ENCODE measurements at regions not wholly inside any gene's neighbourhood (a gene's known extent, or its start where the extent isn't known, plus 50 kb on each side); places are given as distances from the start of the nearest gene placed in this dataset.
A peak's percentile ranks its signal among the peaks of the same experiment; 100 is the strongest.
"Not testable (repeated sequence)": the region's sequence is repeated elsewhere in the genome, so short reads cannot be mapped to it uniquely, and the experiment has no call there.

DNA sequence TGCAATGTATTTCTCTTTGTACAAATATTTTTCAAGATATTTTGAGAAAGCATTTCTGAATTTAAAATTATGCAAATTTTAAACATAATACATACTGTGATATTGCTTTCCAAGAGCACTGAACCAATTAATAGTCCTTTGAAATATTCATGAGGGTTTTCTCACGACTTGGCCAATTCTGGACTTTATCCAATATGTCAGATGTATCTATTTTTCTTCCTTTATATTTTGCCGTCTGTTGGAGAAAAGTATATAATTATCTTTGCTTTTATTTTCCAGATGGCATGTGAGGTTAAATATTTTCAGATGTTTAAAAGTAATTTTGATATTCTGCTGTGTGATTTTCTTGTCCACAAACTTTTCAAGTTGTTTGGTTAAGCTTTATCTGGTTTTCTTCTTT, 378.9 kb downstream of the SLCO4C1 start:
- no peak for DNase-seq

DNA sequence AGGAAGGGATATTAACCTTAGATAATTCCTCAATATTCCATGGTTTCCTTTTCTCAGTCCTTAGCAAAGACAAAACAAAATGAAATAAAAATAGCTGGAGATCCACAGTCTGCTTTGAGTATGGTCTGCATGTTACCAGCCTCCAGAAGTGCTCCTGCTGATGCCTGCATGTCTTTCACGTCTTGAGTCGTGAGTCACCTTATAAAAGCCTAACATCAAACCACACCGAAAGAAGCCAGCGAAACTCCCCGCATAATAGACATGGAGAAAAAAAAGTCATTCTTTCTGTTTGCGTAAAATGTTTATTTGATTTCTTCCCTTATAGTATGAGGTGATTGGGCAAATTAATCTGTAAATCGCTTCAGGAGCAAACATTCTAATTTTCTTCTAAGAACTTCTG, 380.5 kb downstream of the SLCO4C1 start:
- DNase-seq: no peak

DNA sequence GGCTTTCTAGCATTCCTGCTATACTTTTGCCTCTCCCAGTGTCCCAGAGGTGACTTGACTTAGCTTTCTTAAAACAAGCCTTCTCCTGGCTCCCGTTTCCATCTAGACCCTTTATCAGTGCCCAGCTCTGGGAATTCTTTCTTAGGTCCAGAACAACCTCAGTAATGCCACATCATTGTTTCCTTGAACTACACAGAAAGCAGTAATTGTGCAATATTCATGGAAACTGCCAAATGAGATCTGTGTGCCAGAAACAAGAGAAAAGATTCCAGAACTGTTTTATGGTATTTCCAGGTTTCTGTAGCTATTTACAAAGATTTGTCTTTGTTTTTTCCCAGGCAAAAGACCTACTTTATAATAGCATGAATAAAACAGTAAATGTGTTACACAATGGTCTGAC, 391.3 kb downstream of the SLCO4C1 start:
- no peak for DNase-seq

DNA sequence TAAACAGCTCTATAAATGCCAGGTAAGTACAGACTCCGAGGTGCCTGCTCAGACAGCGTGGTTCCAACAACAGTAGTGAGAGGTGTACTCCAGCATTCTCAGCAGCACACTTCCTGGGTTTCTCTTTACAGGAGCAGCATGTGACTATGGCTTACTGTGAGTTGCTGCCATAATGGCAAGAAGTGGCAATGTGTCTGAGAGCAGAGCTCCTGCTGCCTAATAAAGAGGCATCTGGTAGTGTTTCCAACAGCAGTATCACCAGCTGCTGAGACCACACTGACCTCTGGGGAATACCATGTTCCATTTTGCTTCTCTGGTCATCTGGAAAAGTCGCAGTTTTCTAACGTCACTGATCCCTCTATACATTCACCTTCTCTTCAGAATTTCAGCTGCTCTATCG, 398.2 kb downstream of the SLCO4C1 start:
- no peak for DNase-seq

DNA sequence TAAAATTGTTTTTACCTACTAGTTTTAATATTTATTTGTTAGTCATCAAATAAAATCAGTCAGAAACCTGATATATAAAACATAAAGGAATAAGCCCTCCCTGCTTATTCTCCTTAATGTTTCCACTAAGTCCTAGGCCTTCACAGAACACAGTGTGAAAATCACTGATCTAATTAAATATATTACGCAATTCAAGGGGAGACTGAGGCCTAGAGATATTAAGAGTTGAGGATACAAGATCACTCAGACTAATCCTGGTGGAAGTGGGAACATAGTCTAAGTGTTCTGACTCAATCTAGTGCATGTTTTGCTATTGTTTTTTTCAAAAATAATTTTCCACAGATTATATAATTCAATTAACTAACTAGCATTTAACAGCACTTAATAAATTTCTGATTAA, 401.1 kb downstream of the SLCO4C1 start:
- DNase-seq: no peak

DNA sequence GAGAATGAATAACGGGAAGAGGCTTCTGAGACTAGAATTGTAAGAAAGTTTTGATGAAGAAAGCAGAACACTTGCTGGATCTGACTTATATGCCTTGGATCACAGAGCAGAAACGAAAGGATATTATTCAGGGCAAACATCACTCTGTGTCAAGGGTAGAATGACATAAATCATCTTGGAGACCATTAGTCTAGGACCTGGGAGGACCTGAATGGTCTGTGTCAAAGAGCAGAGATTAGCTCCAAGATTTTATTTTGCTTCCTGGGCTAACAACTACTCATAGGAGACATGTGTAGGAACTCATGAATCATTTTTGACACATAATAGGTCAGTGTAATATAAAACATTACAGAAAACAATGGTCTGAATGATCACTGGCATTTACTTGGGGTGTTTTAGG, 417.9 kb downstream of the SLCO4C1 start:
- no peak for DNase-seq

DNA sequence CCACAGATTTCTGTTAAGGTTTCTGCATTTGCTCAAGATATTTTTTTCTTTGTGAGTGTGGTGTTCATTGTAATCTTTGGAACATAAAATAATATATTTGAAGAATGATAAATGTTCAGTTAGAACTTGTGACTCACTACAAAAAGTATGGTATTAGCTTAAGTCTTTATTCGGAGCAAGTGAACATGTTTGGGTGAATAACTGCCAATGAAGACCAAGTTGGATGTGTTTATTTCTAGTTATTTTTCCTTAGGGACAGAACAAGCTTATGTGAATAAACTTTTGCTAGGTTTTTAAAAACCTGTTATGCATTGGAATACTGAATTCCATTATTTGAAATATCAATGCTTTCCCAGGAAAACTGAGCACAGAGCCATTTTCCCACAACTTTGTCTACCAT, 418.6 kb downstream of the SLCO4C1 start:
- no peak for DNase-seq

DNA sequence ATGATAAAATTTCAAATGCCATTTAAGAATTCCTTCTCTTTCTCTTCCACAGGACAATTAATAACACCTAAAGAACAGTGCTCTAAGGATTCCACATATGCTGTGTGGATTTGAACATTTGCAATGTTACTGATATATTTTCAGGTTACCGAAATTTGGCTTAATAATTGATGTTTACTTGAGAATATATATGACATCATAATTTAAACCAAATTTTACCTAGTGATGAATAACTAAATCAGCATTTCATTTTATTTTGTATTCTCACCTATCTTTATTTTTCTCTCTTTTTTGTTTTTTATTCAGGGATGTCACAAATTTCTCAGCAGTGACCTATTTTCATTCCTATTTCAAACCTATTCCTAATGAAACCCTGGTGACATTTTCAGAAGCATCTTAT, 429.6 kb downstream of the SLCO4C1 start:
- no peak for DNase-seq

DNA sequence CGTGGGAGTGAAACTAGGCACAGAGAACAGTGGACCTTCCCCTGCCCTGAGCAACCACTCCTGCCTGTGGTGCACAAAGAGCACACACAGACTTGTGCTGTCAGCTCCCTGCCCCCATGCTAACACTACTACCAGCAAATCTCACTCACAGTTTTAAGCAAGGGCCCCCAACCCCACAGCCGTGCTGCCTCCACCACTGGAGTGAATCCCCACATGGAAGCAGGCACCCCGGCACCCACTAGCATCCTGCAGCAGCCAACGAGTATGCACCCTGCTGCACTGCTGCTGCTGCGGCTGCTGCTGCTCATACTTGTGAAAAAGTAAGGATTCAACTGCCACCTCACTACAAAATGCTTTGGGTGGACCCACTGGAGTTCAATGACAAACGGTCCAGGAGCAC, 435.5 kb downstream of the SLCO4C1 start:
- no peak for DNase-seq

DNA sequence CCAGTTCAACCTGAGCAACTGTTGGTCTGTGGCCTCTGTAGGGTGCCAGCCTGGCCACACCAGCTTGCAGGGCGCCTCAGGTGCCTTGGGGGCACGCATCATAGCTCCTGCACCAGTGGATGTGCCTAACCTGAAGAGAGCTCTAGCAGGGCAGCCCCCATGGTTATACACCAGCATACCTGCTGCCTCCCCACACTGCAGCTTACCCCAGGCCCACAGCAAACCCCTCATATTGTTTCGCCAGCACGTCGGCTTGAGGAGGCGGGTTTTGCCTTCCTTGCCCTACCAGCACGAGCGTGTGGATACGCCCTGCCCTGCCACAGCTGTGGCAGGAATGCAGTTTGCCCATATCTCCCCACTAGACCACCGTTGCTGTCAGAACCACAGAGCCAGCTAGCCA, 435.9 kb downstream of the SLCO4C1 start:
- no peak for DNase-seq

DNA sequence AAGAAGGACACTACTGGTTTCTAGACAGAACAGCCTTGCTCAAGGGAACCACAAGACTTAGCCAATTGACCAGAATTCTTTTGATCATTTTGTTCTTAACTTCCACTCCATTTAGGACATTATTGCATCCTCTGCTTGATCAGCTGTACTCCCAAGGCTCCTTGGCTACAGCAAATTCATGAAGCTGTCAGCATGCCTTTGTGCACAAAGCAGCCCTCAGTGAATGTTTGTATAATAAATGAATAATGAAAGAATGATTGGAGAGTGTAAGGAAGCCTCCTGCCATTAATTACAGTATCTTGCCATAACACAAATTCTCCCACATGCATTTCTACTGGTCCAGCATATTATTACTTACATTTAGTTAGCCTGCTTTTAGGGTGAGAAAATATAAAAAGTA, 449.6 kb downstream of the SLCO4C1 start:
- no peak for DNase-seq

DNA sequence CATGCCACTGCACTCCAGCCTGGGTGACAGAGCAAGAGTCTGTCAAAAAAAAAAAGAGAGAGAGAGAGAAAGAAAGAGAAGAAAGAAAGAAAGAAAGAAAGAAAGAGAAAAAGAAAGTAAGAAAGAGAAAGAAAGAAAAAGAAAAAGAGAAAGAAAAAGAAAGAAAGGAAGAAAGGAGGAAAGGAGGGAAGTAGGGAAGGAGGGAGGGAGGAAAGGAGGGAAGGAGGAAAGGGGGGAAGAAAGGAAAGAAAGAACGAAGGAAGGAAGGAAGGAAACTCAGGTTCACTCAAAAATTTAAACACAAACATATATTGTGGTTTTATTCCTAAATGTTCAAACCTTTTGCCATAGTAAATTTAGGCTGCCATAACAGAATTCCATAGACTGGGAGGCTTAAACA, 453.0 kb downstream of the SLCO4C1 start:
- DNase-seq: no peak

DNA sequence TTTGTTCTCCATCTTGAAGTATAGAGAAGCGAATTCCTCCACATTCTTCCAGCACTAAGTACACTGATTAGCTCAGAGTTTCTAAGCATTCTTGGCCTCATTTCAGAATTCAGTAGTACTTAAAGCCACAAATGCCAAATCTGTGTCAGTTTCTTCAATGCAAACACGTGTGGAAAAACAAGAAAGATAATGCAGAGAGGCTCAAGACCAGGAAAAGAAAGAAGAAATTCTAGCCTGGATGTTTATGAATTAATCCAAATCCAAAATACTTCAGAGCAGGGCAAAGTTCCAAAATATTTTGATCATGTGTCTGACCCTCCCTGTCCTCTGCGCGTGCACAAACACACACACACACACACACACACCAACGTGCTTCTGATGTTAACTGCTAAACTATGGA, 457.6 kb downstream of the SLCO4C1 start:
- no peak for DNase-seq

DNA sequence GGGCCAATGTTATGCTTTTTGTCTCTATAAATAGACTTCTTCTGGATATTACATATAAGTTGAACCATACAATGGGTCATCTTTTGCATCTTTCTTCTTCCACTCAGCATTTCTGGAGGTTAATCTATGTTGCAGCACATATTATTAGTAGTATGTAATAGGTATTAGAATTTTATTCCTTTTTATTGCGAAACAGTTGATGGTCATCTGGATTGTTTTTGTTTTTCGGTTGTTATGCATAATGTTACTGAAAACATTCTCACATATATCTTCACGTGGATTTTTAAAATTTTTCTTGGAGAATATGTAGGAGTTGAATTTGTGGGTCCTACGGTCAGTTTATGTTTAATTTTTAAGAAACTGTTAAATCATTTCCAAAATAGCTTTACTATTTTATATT, 466.8 kb downstream of the SLCO4C1 start:
- DNase-seq: no peak

DNA sequence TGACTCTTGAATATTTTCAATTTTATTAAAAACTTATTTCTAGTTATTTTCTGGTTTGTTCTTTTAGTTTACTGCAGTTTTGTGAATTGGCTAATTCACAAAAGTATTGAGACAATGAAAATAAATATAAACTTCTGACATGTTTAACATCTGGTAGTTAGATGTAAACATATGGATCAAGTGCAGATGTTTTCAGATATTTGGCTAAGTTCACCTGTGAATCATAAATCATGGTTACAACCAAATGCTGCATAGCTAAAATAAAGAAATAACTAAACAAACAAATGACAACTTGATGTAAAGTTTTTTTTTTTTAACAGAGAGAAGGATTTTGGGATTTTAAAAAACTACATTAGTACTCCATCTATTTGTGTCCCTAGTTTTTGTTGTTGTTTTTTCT, 484.6 kb downstream of the SLCO4C1 start:
- DNase-seq: no peak

DNA sequence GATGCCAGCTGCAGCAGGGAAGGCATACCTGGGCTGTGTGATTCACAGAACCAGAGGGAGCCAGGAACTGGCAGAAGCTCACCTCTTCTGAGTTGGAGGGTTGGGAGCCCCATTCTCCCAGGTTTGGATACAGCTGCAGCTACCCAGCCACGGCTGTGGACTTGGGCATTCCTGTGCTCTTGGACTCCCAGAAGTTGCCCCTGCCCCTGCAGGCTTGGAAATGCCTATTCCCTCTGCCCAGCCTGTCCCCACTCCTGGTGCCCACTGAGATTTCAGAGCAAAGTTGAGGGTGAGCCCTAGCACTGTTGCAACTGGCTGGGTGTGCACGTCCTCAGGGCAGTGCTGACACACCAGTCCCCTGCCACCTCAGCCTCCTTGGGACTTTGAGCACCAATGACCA, 489.7 kb downstream of the SLCO4C1 start:
- no peak for DNase-seq

DNA sequence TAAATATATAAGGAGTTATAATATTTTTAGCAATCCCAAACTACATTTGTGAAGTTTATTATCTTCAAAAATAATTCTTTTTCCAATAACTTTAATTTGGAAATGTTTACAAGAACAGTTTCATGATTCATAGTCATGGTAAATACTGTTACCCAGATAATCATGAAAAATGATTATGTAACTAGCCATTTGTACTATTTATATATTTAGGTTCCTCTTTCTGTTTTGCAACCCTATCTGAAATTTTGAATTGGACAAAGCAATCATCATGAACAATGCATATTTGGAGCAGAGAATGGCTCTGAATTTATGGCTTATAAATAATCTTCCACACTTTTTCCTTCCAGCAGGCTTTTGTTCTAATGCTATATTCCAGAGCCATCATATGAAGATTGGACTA, 499.7 kb downstream of the SLCO4C1 start:
- DNase-seq: peak; percentile 20 to 35

DNA sequence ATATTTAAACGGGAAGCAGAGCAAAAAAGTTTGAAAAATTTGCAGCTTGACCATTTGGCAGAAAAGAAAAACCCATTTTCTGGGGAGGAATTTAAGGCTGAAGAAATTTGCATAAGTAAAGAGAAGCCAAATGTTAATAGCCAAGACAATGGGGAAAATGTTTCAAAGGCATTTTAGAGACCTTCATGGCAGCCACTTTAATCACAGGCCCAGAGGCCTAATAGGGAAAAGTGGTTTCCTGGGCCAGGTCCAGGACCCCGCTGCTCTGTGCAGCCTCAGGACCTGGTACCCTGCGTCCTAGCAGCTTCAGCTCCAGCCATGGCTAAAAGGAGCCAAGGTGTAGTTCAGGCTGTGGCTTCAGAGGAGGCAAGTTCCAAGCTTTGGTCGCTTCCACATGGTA, 507.3 kb downstream of the SLCO4C1 start:
- no peak for DNase-seq

DNA sequence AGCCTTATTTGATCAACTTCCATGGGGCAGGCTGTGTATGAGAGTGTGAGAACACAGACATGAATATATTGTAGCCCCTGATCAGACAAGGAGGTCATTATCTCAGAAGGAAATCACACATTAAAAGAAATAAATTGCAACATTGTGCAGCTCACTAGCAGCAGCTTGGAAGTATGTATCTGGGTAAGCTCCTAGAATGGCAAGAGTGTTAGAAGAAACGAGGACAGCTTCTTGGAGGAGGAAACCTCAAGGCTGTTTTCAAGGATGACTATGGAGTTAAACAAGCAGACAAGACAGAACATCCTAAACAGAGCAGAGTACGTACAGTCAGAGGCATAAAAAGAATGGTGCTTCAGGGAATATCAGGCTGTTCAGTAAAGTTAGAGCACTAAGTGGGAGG, 511.0 kb downstream of the SLCO4C1 start:
- DNase-seq: no peak

DNA sequence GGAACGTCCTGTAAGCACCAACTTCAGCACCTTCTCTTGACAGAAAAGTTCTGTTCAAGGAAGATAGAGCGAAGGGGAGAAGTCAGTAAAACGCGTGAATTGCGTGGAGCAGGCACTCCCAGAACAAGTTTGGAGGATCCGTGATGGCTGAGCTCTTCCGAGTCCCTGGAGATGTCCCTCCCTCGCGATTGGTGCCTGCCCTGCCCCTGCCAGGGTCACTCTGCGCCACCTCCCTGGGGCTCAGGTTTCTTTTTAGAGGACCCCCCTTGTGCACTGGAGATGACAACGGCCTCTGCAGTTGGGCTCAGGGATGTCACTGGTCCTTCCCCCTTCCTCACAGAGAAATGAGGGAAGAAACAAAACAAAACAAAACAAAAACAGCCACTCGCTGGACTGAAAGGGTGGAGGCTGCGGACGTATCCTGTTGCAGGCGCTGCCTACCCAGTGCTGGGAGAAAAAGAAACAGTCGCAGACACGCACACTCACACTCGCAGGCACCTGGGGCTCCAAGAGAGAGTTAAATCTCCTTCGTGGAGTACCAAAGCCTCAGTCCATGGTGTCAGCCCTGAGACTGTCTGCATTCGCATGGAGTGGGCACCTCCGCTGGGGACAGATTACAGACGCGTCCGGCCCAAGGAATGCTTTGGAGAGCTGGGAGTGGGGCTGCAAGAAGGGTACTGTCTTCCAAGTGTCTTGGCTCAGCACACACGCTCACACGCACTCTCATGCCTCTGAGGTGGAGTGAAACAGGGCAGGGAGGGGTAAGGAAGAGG, 512.7 kb downstream of the SLCO4C1 start:
- DNase-seq: no peak

DNA sequence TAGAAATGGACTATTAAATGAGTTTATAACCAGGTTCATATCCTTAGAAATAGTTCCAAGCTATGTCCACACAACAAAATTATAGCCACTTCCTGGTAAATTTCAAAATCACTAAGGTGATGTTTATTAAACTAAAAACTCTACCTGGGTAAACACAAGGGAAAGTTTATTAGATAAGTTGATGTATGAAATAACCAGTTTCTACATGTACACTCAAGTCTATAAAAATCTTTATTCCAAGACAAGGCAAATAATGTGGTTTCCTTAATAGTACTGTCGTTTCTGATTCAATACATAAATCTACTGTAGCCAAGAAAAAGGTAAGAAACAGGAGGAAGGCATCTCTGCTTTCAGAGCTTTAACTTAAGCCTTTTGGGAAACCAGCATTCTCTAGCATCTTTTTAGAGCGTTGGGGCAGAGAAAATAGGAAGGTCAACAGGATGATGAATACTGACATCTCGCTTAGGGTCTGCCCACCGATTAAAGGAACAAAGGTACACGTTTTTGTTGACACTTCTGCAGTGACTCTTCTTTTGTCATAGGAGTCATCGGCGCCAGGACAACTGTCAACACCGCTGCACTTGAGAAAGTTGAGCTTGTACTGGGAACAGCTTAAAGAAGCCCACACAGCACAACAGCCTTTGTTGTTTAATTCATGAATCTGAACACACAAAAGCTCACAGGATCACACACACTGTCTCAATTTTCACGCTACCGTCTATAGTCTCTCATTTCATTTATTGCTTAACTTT, 513.6 kb downstream of the SLCO4C1 start:
- no peak for DNase-seq

DNA sequence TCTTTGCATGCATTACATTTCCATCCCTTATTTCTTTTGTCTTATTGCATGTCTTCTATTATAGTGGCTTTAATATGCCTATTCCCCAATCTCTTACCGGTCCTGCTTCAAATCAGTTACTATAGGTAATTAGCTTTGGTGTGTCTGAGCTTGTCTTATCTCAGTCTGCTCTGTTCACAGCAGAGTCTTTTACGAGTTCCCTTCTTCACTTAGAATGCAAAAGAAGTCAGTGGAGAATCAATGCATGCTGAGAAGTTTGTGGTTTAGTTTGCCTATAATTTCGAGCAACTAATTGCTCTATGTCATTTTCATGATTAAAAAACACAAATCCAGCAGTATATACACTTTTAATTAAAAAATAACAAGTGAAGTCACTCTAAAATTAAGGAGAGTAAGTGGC, 545.0 kb downstream of the SLCO4C1 start:
- DNase-seq: no peak

DNA sequence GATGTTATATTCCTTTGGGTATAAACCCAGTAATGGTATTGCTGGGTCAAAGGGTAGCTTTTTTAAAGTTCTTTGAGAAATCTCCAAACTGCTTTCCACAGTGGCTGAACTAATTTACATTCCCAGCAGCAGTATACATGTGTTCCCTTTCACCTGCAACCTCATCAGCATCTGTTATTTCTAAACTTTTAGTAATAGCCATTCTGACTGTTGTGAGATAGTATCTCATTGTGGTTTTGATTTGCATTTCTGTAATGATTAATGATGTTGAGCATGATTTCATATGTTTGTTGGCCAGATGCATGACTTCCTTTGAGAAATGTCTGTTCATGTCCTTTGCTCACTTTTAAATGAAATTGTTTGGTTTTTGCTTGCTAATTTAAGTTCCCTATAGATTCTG, 553.1 kb downstream of the SLCO4C1 start:
- DNase-seq: not testable (repeated sequence)

DNA sequence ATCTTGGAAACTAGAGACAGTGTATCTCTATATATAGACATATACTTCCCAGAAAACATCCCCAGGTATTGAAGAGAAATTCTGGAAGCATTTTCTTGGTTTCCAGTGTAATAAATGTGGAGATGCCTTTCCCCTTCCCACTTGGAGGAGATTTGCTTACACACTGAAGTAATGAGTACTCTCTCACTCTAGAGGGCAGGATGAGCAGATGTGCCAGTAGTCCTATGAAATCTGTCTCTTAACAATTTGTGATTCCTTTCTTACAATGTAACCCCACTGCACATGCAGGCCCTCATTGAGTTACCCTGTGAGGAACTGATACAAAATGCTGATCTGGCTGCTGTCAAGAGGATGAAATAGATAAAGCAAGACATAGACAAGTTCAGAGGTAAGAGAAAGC, 567.2 kb downstream of the SLCO4C1 start:
- DNase-seq: peak; percentile 30 to 60

DNA sequence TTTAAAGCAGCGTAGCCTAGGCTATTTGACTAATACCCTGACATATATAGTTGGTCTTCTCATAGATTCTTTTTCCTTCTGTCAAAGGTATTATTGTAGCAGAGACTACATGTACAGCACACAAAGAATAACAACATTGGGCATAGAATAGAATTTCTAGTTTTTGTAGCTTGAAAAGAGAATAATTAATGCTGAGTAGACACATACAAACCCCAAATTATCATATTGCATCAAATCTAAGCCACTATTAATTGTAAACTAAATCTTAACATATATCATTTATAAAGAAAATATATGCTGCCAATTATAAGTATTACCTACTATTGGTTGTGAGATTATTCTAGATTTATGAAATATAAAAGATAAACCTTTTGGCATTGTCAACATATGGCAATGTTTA, 574.5 kb downstream of the SLCO4C1 start:
- no peak for DNase-seq

All from Kasumi-1 (cell line).